ENCODE measurements at regions not wholly inside any gene's neighbourhood (a gene's known extent, or its start where the extent isn't known, plus 50 kb on each side); places are given as distances from the start of the nearest gene placed in this dataset.

DNA sequence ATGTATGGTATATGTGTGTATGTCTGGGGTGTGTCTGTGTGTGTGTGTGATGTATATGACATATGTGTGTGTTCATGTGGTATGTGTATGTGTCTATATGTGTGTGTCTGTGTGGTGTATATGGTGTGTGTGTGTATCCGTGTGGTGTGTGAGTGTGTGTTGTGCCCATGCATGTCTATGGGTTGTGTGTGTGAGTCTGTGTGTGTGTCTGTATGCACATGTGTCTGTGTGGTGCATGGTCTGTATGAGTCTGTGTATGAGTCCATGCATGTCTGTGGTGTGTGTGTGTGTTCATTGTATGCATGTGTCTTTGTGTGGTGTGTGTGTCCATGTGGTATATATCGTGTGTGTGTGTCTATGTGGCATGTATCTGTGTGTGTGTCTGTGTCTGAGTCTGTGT lies 168.1 kb upstream of the GSC start:
- TF ChIP-seq, protein P1, sequence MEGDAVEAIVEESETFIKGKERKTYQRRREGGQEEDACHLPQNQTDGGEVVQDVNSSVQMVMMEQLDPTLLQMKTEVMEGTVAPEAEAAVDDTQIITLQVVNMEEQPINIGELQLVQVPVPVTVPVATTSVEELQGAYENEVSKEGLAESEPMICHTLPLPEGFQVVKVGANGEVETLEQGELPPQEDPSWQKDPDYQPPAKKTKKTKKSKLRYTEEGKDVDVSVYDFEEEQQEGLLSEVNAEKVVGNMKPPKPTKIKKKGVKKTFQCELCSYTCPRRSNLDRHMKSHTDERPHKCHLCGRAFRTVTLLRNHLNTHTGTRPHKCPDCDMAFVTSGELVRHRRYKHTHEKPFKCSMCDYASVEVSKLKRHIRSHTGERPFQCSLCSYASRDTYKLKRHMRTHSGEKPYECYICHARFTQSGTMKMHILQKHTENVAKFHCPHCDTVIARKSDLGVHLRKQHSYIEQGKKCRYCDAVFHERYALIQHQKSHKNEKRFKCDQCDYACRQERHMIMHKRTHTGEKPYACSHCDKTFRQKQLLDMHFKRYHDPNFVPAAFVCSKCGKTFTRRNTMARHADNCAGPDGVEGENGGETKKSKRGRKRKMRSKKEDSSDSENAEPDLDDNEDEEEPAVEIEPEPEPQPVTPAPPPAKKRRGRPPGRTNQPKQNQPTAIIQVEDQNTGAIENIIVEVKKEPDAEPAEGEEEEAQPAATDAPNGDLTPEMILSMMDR (IDR thresholded peaks at IDR 0.05): no peak
- no peak for TF ChIP-seq EZH2 (IDR thresholded peaks at IDR 0.05)

All from neural progenitor cell (in vitro differentiated cells).